Heart left ventricle (tissue), 16 donors: ENCODE measurements at regions not wholly inside any gene's neighbourhood (a gene's known extent, or its start where the extent isn't known, plus 50 kb on each side); places are given as distances from the start of the nearest gene placed in this dataset.

Experiments used
- ATAC-seq, 4 donors: fragments of 200-7000 bp; cut with Tn5 transposase; one replicate each; pipeline ENCODE4 v1.9.1; 2020 to 2022; ENCODE audit warnings: moderate library complexity in 4 of 4, mild to moderate bottlenecking in 3 of 4, moderate number of reproducible peaks in 1 of 4
- DNase-seq, 5 donors: peaks; one replicate each; pipeline ENCODE4 v3.0.0-alpha.2; 2020
- H3K27ac ChIP-seq, 12 donors: fragments of 200-600 bp; sonication (generic) in 4 of 12; one replicate each; pipeline versions ENCODE4 v1.5.0 to v1.8.0; 2016 to 2022; ENCODE audit warnings: mild to moderate bottlenecking in 2 of 12
- H3K27me3 ChIP-seq, 9 donors: fragments of 200-600 bp; sonication (generic) in 2 of 9; one replicate each; pipeline versions ENCODE4 v1.5.1 to v1.8.0; 2016 to 2022; ENCODE audit warnings: mild to moderate bottlenecking in 3 of 9
- H3K36me3 ChIP-seq, 9 donors: fragments of 200-600 bp; sonication (generic) in 2 of 9; one replicate each; pipeline versions ENCODE4 v1.5.0 to v1.8.0; 2018 to 2022; ENCODE audit warnings: mild to moderate bottlenecking in 2 of 9
- H3K4me1 ChIP-seq, 12 donors: fragments of 200-600 bp; sonication (generic) in 4 of 12; one replicate each; pipeline versions ENCODE4 v1.5.0 to v1.8.0; 2016 to 2022; ENCODE audit warnings: mild to moderate bottlenecking in 3 of 12
- H3K4me3 ChIP-seq, 12 donors: fragments of 200-600 bp; sonication (generic) in 4 of 12; one replicate each; pipeline versions ENCODE4 v1.5.0 to v1.8.0; 2017 to 2022; ENCODE audit warnings: mild to moderate bottlenecking in 9 of 12, moderate library complexity in 4 of 12
- H3K9me3 ChIP-seq, 12 donors: fragments of 200-600 bp; sonication (generic) in 4 of 12; one replicate each; pipeline versions ENCODE4 v1.5.0 to v1.8.0; 2016 to 2022; ENCODE audit warnings: mild to moderate bottlenecking in 1 of 12
- POLR2A ChIP-seq, 2 donors: fragments of 450-650 bp; IDR thresholded peaks; one replicate each; pipeline ENCODE4 v1.6.1; 2017; ENCODE audit warnings: antibody characterized with exemption in 2 of 2, mild to moderate bottlenecking in 2 of 2, moderate library complexity in 2 of 2
- WGBS, 4 donors: extraction: QIAGEN DNeasy Blood & Tissue Kit in 2 of 4; methylation state at CpG; one replicate each; pipeline versions ENCODE4 v1.1.5 to v1.1.7; 2013 to 2018; 5-methylcytosine and 5-hydroxymethylcytosine counted together
- intact Hi-C, 10 donors: fragments of 100-400 bp; cut with DNase I; formaldehyde crosslinking; loops; one replicate each; pipeline versions ENCODE4 v1.11.1 to v1.14.2; 2022
- TF ChIP-seq, protein P1 (sequence below), 12 donors: fragments of 200-600 bp; sonication (generic) in 4 of 12; IDR thresholded peaks; one replicate each; pipeline versions ENCODE4 v1.5.0 to v1.8.0; 2018 to 2022; ENCODE audit warnings: antibody characterized with exemption in 12 of 12, mild to moderate bottlenecking in 5 of 12
- donor health status: ischemic (EF 13 %, LVEDD 7.1; RV severe dilation, severe dysfunction).
- donor health status: healthy with polysubstance abuse.
- donor health status: DM: no; HTN: yes; CAD: no.
- donor health status: DM: no; HTN: no; CAD: no.
- donor health status: ischemic (EF 25% LVEDD 6.9; RV normal size, moderate dysfunction).
- donor health status: ischemic (EF 25% LVEDD 5.7; RV mildly dilated, moderate dysfunction).
- donor health status: healthy.
- donor health status: DM: yes; HTN: yes; CAD: no.
- donor health status: ischemic (EF 35%, LVEDD 5.7; RV mildly dilated, moderate dysfunction).
- donor health status: nonischemic (EF 11% LVEDD 7.7; RV severe dilation, severe dysfunction).
- donor health status: DM: yes; HTN: yes; CAD: no.
- donor health status: PGD.
- donor health status: ischemic (EF 29% LVEDD 5.4; RV normal size, mild dysfunction).
- donor health status: nonischemic (EF 23%, LVEDD 6.1; RV moderate dilation, normal function).

DNA sequence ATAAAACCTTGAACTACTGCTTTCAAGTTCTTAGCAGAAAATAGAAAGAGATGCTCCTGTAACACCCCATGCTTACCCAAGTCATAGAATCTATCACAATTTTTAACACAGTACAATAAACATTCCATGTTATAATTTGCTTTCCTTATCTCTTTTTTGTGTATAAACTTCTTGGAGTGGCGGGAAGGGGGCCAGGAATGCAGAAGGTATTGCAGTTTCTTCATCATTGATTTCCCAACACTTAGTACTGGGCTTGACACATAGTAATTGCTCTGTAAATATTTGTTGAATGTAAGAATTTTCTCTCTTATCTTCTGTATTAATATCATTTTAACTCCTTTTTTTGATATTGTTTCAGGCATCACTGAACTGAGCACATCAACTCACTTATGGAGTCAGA lies 535.8 kb downstream of the KCTD12 start:
- Histone ChIP-seq H3K27me3 (no peaks in the 10 kb centered on the region), H3K27ac (no peak overlapping the region), H3K4me3 (no peak overlapping the region), H3K36me3 (no peaks in the 10 kb centered on the region), H3K9me3 (no peaks in the 10 kb centered on the region), H3K4me1 (no peaks in the 10 kb centered on the region)
- DNase-seq (no peak), ATAC-seq (no peak)
- WGBS, 4 donors = 68 to 90% (median 82%) methylated on average over 1 of the region's 1 CpG
- no peak for TF ChIP-seq POLR2A (IDR thresholded peaks at IDR 0.05)
- TF ChIP-seq, protein P1, sequence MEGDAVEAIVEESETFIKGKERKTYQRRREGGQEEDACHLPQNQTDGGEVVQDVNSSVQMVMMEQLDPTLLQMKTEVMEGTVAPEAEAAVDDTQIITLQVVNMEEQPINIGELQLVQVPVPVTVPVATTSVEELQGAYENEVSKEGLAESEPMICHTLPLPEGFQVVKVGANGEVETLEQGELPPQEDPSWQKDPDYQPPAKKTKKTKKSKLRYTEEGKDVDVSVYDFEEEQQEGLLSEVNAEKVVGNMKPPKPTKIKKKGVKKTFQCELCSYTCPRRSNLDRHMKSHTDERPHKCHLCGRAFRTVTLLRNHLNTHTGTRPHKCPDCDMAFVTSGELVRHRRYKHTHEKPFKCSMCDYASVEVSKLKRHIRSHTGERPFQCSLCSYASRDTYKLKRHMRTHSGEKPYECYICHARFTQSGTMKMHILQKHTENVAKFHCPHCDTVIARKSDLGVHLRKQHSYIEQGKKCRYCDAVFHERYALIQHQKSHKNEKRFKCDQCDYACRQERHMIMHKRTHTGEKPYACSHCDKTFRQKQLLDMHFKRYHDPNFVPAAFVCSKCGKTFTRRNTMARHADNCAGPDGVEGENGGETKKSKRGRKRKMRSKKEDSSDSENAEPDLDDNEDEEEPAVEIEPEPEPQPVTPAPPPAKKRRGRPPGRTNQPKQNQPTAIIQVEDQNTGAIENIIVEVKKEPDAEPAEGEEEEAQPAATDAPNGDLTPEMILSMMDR (IDR thresholded peaks at IDR 0.05) = no peak
- intact Hi-C loops = no loop called here

DNA sequence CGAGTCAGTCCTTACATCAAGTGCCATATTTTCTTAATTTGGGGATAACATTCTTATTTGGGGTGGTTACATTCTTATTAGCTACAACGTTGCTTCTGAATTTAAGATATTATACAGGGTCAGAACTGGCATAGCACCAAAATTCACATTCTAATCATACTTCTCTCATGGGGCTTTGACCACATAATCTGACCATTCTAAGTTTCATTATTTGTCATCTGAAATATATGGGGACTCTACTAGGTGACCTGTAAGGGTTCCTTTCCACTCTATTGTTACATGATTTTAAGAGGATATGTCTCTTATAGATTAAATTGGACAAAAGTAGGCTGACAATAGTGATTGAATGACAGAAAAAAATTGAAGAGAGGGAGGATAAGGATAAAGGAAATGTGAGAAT lies 536.5 kb downstream of the KCTD12 start:
- TF ChIP-seq POLR2A (IDR thresholded peaks at IDR 0.05) = no peak
- TF ChIP-seq, protein P1 (IDR thresholded peaks at IDR 0.05) = no peak
- Histone ChIP-seq H3K9me3 (peaks cover 0 to under 1% (median 0%) of the 10 kb centered on the region in 12 donors), H3K36me3 (no peaks in the 10 kb centered on the region), H3K27ac (no peak overlapping the region), H3K27me3 (no peaks in the 10 kb centered on the region), H3K4me1 (no peaks in the 10 kb centered on the region), H3K4me3 (no peak overlapping the region)
- intact Hi-C loops = no loop called here
- 54 to 68% (median 62%) methylated on average over 2 of the region's 2 CpGs for WGBS, 4 donors
- ATAC-seq (no peak), DNase-seq (no peak)

DNA sequence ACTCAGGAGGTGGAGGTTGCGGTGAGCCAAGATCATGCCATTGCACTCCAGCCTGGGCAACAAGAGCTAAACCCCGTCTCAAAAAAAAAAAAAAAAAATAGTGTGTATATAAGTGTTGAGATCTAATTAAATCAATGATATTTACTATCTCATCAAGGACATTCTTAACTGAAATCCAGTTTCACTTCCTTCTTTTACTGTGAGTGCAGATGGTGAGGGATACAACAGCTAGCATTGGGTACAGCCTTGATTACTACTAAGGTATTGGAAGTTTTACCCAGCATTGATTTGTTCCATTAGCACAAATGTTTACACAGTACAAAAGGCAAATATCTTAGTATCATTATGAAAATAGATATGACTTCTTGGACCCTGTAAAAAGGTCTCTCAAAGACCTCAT lies 546.6 kb downstream of the KCTD12 start:
- H3K4me3 ChIP-seq = no peak overlapping the region
- 60 to 97% (median 79%) methylated on average over 2 of the region's 2 CpGs for WGBS, 4 donors

DNA sequence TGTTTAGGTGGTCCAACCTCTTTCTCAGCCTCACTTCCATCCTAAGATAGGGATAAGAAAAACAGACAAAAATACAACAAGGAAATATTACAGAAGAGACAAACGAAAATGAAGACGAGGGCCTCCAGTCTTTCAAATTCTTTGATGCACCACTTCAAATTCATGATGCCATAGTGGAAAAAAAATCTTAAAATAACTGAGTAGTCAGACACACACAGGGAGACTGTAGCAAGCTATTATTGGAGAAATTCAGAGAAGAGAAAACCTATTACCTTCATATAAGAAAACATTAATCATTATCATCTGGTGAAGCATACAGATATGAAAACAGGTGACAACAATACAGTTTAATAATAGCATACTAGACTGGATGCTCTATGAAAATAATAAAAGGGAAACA lies 548.2 kb downstream of the KCTD12 start:
- H3K27ac ChIP-seq = peak overlapping the region in 10 of 12 donors; percentile 34 to 74 (median 62)
- intact Hi-C loops = no loop called here
- TF ChIP-seq, protein P1 (IDR thresholded peaks at IDR 0.05) = no peak
- H3K27me3 ChIP-seq = no peaks in the 10 kb centered on the region
- H3K36me3 ChIP-seq = no peaks in the 10 kb centered on the region
- 46 to 54% (median 50%) methylated on average over 2 of the region's 2 CpGs for WGBS, 4 donors
- peaks cover 0 to 9% (median 0%) of the 10 kb centered on the region in 12 donors for H3K4me1 ChIP-seq
- DNase-seq = no peak
- ATAC-seq = peak in 2 of 4 donors; percentile 65 to 66
- H3K4me3 ChIP-seq = no peak overlapping the region
- peaks cover 0 to 8% (median 0%) of the 10 kb centered on the region in 12 donors for H3K9me3 ChIP-seq

More for the DNA sequence above, 546.6 kb downstream of the KCTD12 start:
- Histone ChIP-seq H3K4me1 (peaks cover 0 to 9% (median 0%) of the 10 kb centered on the region in 12 donors), H3K9me3 (peaks cover 0 to 14% (median 0%) of the 10 kb centered on the region in 12 donors), H3K36me3 (no peaks in the 10 kb centered on the region), H3K27me3 (no peaks in the 10 kb centered on the region), H3K27ac (no peak overlapping the region)
- intact Hi-C loops = no loop called here
- DNase-seq (no peak), ATAC-seq (no peak)
- TF ChIP-seq POLR2A (IDR thresholded peaks at IDR 0.05) = no peak
- TF ChIP-seq, protein P1 (IDR thresholded peaks at IDR 0.05) = no peak
